Rectal smooth muscle tissue (tissue), 1 donor: ENCODE measurements at regions not wholly inside any gene's neighbourhood (a gene's known extent, or its start where the extent isn't known, plus 50 kb on each side); places are given as distances from the start of the nearest gene placed in this dataset.
"Not testable (repeated sequence)": the region's sequence is repeated elsewhere in the genome, so short reads cannot be mapped to it uniquely, and the experiment has no call there.

Experiments used
- H3K27ac ChIP-seq: one replicate; pipeline ENCODE4 v1.7.0; 2013; ENCODE audit warnings: low read depth, low read length, inconsistent platforms
- H3K27me3 ChIP-seq: one replicate; pipeline ENCODE4 v1.7.0; 2013; ENCODE audit warnings: low read length; ENCODE audit not compliant: control insufficient read depth, insufficient read depth
- H3K36me3 ChIP-seq: one replicate; pipeline ENCODE4 v1.7.0; 2013; ENCODE audit warnings: low read length; ENCODE audit not compliant: control insufficient read depth, insufficient read depth
- H3K4me1 ChIP-seq: one replicate; pipeline ENCODE4 v1.7.0; 2013; ENCODE audit warnings: low read length; ENCODE audit not compliant: control insufficient read depth, insufficient read depth
- H3K4me3 ChIP-seq: one replicate; pipeline ENCODE4 v1.7.0; 2013; ENCODE audit warnings: low read length
- H3K9ac ChIP-seq: one replicate; pipeline ENCODE4 v1.7.0; 2013; ENCODE audit warnings: low read length

GRCh38 chr1:166378805-166379204, 212.0 kb upstream of the FAM78B start:
- Histone ChIP-seq H3K27ac (no peak overlapping the region), H3K9ac (no peak overlapping the region), H3K36me3 (no peaks in the 10 kb centered on the region), H3K4me3 (no peak overlapping the region), H3K4me1 (no peaks in the 10 kb centered on the region), H3K27me3 (no peaks in the 10 kb centered on the region)

- Histone ChIP-seq H3K36me3 (no peaks in the 10 kb centered on the region), H3K27ac (no peak overlapping the region), H3K4me3 (no peak overlapping the region), H3K27me3 (no peaks in the 10 kb centered on the region), H3K4me1 (no peaks in the 10 kb centered on the region), H3K9ac (no peak overlapping the region)
Measured at GRCh38 chr1:166379447-166379846, 212.6 kb upstream of the FAM78B start.

DNA sequence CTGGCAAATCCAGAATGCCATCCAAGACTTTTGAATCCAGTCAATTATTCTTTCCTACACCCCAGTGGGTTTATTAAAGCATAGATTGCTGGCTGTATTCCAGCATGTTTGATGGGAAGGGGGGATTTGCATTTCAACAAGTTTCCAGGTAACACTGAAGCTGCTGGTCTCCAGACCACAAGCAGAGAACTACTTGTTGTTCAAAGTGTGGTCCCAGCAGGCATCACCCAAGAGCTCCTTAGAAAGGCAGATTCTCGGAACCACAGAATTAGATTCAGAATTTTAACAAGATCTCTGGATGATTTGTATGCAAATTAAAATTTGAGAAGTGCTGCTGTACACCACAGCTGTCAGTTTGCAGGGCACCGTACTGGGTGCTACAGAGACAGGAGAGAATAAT, 216.3 kb upstream of the FAM78B start:
- H3K4me3 ChIP-seq, result no peak overlapping the region

DNA sequence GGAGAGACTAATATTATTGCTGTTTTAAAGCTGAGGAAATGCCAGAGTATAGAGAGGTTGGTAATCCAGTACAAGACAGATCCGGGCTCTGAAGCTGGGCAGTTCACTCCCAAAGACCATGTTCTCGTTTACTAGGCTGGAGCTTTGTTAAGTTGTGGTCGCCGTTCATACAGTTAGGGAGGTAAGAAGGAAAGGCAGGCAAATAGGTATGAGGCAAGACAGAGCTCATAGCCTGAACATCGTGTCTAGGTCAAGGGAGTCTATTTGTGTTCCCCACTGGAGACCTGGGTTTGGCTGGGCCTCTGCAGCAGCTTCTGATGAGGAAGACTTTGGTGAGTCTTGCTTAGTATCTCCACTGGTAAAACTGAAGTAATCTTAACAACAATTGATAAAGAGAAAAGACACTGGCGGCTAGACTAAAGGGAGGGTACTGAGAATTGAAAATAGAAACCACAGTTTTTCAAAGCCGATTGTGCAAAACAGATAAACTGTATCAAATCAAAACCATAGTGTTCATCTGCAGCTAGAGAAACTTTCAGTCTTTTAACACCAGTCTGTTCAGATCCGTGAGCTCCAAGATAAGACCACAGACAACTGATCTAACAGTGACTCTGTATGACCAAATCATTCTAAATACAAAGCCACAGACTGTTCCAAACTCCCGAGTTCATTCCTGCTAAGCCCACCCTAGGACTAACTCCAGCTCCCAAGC, 217.0 kb upstream of the FAM78B start:
- no peak overlapping the region for H3K4me3 ChIP-seq
- H3K4me1 ChIP-seq, result no peaks in the 10 kb centered on the region
- no peaks in the 10 kb centered on the region for H3K36me3 ChIP-seq
- no peaks in the 10 kb centered on the region for H3K27me3 ChIP-seq
- no peak overlapping the region for H3K27ac ChIP-seq
- H3K9ac ChIP-seq, result no peak overlapping the region

More for the DNA sequence above, 216.3 kb upstream of the FAM78B start:
- no peaks in the 10 kb centered on the region for H3K36me3 ChIP-seq
- H3K27me3 ChIP-seq, result no peaks in the 10 kb centered on the region
- H3K4me1 ChIP-seq, result no peaks in the 10 kb centered on the region
- H3K9ac ChIP-seq, result no peak overlapping the region
- H3K27ac ChIP-seq, result no peak overlapping the region

DNA sequence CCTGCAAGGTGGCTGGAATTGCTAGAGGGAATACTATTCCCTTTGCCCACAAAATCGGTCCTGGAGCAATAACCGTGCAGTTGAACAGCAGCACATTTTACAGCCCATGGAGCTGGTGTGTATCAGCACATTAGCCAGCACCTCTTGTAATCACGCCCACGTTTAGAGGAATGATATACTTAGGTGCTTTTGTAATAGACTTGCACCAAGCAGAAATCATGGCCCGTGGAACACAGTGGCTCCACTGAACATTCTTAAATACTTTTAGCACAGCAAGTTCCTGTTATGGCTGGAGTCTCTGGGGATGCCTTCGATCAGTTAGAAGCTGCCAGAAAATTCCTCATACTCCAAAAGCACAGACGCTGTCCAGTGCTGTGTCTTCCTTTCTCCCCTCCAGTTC, 218.1 kb upstream of the FAM78B start:
- Histone ChIP-seq H3K27me3 (no peaks in the 10 kb centered on the region), H3K4me1 (no peaks in the 10 kb centered on the region), H3K4me3 (no peak overlapping the region), H3K36me3 (no peaks in the 10 kb centered on the region), H3K27ac (no peak overlapping the region), H3K9ac (no peak overlapping the region)

DNA sequence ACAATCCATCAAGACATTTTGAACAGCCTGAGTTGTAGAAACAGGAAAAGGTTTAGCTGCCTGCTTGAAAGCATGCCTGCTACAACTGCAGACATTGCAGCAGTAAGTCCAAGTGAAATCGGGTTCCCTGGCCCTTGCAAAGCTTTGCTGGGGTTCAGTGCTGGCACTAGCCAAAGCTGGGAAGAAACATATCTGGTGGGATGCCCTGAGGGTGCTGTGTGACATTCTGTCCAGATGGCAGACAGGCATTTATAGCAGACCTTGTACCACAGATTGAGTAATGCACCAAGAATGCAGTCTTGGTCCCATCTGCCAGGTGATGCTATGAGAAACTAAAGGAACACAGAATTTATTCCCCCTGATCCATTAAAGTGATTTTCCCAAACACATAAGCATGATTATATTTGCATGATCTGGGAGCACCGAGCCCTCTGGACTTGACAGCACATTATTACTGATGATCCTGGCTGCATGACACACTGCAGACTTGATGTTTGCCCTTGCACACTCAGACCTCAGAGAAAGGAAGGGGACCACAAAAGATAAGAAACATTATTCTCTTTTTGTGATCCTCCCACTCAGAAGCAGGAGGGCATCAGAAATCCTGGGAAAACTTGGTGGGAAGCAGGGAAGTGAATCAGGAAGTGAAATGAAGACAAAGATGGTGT, 223.7 kb upstream of the FAM78B start:
- H3K9ac ChIP-seq, result no peak overlapping the region
- no peak overlapping the region for H3K27ac ChIP-seq
- H3K36me3 ChIP-seq, result no peaks in the 10 kb centered on the region
- no peaks in the 10 kb centered on the region for H3K4me1 ChIP-seq
- H3K27me3 ChIP-seq, result no peaks in the 10 kb centered on the region
- H3K4me3 ChIP-seq, result no peak overlapping the region

GRCh38 chr1:166391279-166392066, 224.7 kb upstream of the FAM78B start:
- Histone ChIP-seq H3K36me3 (no peaks in the 10 kb centered on the region), H3K27me3 (no peaks in the 10 kb centered on the region), H3K4me3 (no peak overlapping the region), H3K9ac (no peak overlapping the region), H3K27ac (no peak overlapping the region), H3K4me1 (no peaks in the 10 kb centered on the region)

DNA sequence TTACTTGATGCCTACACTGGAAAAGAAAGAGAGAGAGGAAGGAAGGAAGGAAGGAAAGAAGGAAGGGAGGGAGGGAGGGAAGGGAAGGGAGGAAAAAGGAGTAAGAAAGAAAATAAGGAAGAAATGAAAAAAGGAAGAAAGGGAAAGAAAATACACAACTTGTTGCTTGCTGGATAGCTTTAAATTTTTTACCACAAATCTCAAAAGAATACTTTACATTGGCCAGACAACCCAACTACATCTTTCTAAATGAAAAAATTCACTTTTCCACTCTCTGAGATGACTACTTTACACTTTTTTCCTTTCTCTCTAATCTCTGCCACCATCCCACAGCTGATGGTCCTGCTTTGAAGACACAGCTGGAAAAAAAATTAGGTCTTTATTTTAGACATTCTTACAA, 228.9 kb upstream of the FAM78B start:
- H3K4me3 ChIP-seq, result no peak overlapping the region
- H3K27ac ChIP-seq, result no peak overlapping the region
- no peaks in the 10 kb centered on the region for H3K4me1 ChIP-seq
- H3K9ac ChIP-seq, result no peak overlapping the region
- H3K36me3 ChIP-seq, result no peaks in the 10 kb centered on the region
- no peaks in the 10 kb centered on the region for H3K27me3 ChIP-seq

DNA sequence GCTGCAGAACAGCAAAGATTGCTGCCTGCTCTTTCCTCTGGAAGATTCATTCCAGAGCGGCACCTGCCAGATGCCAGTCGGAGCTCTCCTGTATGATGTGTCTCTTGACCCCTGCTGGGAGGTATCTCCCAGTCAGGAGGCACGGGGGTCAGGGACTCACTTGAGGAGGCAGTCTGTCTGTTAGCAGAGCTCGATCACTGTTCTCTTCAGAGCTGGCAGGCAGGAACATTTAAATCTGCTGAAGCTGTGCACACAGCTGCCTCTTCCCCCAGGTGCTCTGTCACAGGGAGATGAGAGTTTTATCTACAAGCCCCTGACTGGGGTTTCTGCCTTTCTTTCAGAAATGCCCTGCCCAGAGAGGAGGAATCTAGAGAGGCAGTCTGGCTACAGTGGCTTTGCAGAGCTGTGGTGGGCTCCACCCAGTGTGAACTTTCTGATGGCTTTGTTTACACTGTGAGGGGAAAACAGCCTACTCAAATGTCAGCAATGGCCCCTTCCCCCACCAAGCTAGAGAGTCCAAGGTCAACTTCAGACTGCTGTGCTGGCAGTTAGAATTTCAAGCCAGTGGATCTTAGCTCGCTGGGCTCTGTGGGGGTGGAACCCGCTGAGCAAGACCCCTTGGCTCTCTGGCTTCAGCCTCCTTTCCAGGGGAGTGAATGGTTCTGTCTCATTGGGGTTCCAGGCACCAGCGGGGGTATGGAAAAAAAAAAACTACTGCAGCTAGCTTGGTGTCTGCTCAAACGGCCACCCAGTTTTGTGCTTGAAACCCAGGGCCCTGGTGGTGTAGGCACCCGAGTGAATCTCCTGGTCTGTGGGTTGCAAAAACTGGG, 242.7 kb upstream of the FAM78B start:
- H3K36me3 ChIP-seq, H3K27ac ChIP-seq: not testable (repeated sequence)

DNA sequence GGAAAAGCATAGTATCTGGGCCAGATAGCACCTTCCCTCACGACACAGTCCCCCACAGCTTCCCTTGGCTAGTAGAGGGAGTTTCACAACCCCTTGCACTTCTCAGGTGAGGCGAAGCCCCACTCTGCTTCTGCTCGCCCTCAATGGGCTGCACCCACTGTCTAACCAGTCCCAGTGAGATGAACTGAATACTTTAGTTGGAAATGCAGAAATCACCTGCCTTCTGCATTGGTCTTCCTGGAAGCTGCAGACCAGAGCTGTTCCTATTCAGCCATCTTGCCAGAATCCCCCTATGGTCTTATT, 243.2 kb upstream of the FAM78B start:
- H3K27ac ChIP-seq, result no peak overlapping the region
- no peak overlapping the region for H3K4me3 ChIP-seq
- H3K36me3 ChIP-seq, result no peaks in the 10 kb centered on the region
- no peaks in the 10 kb centered on the region for H3K27me3 ChIP-seq
- no peak overlapping the region for H3K9ac ChIP-seq
- H3K4me1 ChIP-seq, result no peaks in the 10 kb centered on the region

More for the DNA sequence above, 242.7 kb upstream of the FAM78B start:
- H3K9ac ChIP-seq, H3K4me1 ChIP-seq, H3K4me3 ChIP-seq, H3K27me3 ChIP-seq: not testable (repeated sequence)

GRCh38 chr1:166416831-166417230, 250.0 kb upstream of the FAM78B start:
- not testable (repeated sequence) for H3K9ac ChIP-seq, H3K27ac ChIP-seq, H3K27me3 ChIP-seq, H3K36me3 ChIP-seq, H3K4me3 ChIP-seq, H3K4me1 ChIP-seq

- no peak overlapping the region for H3K4me3 ChIP-seq
- H3K27me3 ChIP-seq, result no peaks in the 10 kb centered on the region
- no peak overlapping the region for H3K9ac ChIP-seq
- H3K27ac ChIP-seq, result no peak overlapping the region
- H3K36me3 ChIP-seq, result no peaks in the 10 kb centered on the region
- H3K4me1 ChIP-seq, result no peaks in the 10 kb centered on the region
Measured at GRCh38 chr1:166418344-166418933, 251.6 kb upstream of the FAM78B start.
